ENCODE measurements at regions not wholly inside any gene's neighbourhood (a gene's known extent, or its start where the extent isn't known, plus 50 kb on each side); places are given as distances from the start of the nearest gene placed in this dataset.

DNA sequence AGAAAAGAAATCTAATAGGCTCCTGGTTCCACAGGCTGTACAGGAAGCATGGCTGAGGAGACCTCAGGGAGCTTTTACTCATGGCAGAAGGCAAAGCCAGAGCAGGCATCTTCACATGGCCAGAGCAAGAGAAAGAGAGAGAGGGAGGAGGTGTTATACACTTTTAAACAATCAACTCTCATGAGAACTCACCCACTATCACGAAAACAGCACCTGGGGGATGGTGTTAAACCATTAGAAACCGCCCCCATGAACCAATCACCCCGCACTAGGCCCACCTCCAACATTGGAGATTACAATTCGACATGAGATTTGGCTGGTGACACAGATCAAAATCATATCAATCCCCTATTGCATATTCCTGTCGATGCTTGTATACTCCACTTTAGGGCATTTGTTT lies 93.5 kb downstream of the MRPL39 start:
- TF ChIP-seq YY1 (IDR thresholded peaks at IDR 0.05; ENCODE audit: low read depth) (no peak), FOXM1 (IDR thresholded peaks at IDR 0.05; ENCODE audit: borderline replicate concordance, low read depth) (no peak), TEAD4 (IDR thresholded peaks at IDR 0.05) (no peak), EGR1 (IDR thresholded peaks at IDR 0.05) (no peak), ZBTB7A (IDR thresholded peaks at IDR 0.05; ENCODE audit: low read depth) (no peak), CEBPB (IDR thresholded peaks at IDR 0.05) (no peak), CREB1 (IDR thresholded peaks at IDR 0.05; ENCODE audit: low read depth) (no peak), NFIC (IDR thresholded peaks at IDR 0.05) (no peak), RAD21 (IDR thresholded peaks at IDR 0.05; ENCODE audit: low read depth) (no peak), MAX (IDR thresholded peaks at IDR 0.05) (no peak), EP300 (IDR thresholded peaks at IDR 0.05; ENCODE audit: borderline replicate concordance) (no peak), USF1 (IDR thresholded peaks at IDR 0.05) (no peak), TAF1 (IDR thresholded peaks at IDR 0.05; ENCODE audit: low read depth) (no peak)
- TF ChIP-seq, protein P1, sequence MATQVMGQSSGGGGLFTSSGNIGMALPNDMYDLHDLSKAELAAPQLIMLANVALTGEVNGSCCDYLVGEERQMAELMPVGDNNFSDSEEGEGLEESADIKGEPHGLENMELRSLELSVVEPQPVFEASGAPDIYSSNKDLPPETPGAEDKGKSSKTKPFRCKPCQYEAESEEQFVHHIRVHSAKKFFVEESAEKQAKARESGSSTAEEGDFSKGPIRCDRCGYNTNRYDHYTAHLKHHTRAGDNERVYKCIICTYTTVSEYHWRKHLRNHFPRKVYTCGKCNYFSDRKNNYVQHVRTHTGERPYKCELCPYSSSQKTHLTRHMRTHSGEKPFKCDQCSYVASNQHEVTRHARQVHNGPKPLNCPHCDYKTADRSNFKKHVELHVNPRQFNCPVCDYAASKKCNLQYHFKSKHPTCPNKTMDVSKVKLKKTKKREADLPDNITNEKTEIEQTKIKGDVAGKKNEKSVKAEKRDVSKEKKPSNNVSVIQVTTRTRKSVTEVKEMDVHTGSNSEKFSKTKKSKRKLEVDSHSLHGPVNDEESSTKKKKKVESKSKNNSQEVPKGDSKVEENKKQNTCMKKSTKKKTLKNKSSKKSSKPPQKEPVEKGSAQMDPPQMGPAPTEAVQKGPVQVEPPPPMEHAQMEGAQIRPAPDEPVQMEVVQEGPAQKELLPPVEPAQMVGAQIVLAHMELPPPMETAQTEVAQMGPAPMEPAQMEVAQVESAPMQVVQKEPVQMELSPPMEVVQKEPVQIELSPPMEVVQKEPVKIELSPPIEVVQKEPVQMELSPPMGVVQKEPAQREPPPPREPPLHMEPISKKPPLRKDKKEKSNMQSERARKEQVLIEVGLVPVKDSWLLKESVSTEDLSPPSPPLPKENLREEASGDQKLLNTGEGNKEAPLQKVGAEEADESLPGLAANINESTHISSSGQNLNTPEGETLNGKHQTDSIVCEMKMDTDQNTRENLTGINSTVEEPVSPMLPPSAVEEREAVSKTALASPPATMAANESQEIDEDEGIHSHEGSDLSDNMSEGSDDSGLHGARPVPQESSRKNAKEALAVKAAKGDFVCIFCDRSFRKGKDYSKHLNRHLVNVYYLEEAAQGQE (IDR thresholded peaks at IDR 0.05; ENCODE audit: low read depth) = no peak

DNA sequence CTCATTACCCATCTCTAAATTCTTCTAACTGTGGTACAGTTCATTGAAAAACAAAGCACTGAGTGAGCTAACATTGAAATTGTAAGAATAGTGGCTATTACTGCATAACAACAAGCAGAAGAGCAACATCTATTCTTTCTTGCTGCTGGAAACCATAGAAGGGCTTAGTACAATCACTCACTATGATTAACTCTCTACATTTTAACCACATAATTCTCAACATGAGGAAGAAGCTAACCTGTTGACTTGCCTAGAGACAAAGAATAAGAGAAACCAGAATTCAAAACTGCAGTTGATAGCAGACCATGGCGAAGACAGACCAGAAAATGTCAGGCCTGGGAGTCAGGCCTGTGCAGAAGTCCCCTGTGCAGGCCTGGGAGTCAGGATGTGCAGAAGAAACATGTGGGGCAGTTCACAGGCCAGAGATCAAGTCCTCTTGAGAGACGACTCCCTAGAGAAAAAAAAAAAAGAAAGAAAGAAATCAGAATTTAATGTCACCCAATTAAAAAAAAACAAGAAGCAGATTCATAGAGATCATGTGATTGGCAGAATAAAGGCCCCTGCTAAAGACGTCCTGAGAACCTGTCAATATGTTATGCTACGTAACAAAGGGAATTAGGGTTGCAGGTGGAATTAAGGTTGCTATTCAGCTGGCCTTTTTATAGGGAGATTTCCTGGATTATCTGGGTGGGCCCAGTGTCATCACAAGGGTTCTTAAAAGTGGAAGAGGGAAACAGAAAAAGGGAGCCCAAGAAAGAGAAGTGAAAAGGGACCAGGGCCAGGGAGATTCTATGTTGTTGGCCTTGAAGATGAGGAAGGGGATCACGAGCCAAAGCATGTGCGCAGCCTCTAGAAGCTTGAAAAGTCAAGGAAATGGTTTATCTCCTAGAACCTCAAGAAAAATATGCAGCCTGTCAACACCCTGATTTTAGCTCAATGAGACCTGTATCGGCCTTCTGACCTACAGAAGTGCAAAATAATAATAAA lies 94.9 kb downstream of the MRPL39 start:
- TF ChIP-seq TAF1 (IDR thresholded peaks at IDR 0.05; ENCODE audit: low read depth) (no peak), NFIC (IDR thresholded peaks at IDR 0.05) (no peak), CREB1 (IDR thresholded peaks at IDR 0.05; ENCODE audit: low read depth) (no peak), CEBPB (IDR thresholded peaks at IDR 0.05) (no peak), USF1 (IDR thresholded peaks at IDR 0.05) (no peak), EP300 (IDR thresholded peaks at IDR 0.05; ENCODE audit: borderline replicate concordance) (no peak), ZBTB7A (IDR thresholded peaks at IDR 0.05; ENCODE audit: low read depth) (no peak), TEAD4 (IDR thresholded peaks at IDR 0.05) (no peak), RAD21 (IDR thresholded peaks at IDR 0.05; ENCODE audit: low read depth) (no peak), EGR1 (IDR thresholded peaks at IDR 0.05) (no peak), MAX (IDR thresholded peaks at IDR 0.05) (no peak), YY1 (IDR thresholded peaks at IDR 0.05; ENCODE audit: low read depth) (no peak), TCF12 (IDR thresholded peaks at IDR 0.05; ENCODE audit: low read depth) (no peak), FOXM1 (IDR thresholded peaks at IDR 0.05; ENCODE audit: borderline replicate concordance, low read depth) (no peak)
- TF ChIP-seq, protein P1 (IDR thresholded peaks at IDR 0.05; ENCODE audit: low read depth) = no peak

- TF ChIP-seq, protein P1 (IDR thresholded peaks at IDR 0.05; ENCODE audit: low read depth) = no peak
- TF ChIP-seq USF1 (IDR thresholded peaks at IDR 0.05) (no peak), CREB1 (IDR thresholded peaks at IDR 0.05; ENCODE audit: low read depth) (no peak), TAF1 (IDR thresholded peaks at IDR 0.05; ENCODE audit: low read depth) (no peak), EP300 (IDR thresholded peaks at IDR 0.05; ENCODE audit: borderline replicate concordance) (no peak), TCF12 (IDR thresholded peaks at IDR 0.05; ENCODE audit: low read depth) (no peak), RAD21 (IDR thresholded peaks at IDR 0.05; ENCODE audit: low read depth) (no peak), NFIC (IDR thresholded peaks at IDR 0.05) (no peak), EGR1 (IDR thresholded peaks at IDR 0.05) (no peak), ZBTB7A (IDR thresholded peaks at IDR 0.05; ENCODE audit: low read depth) (no peak), TEAD4 (IDR thresholded peaks at IDR 0.05) (no peak), FOXM1 (IDR thresholded peaks at IDR 0.05; ENCODE audit: borderline replicate concordance, low read depth) (no peak)
Observed at GRCh38 chr21:25509862-25510261, 97.4 kb downstream of the MRPL39 start.
